ENCODE measurements at regions not wholly inside any gene's neighbourhood (a gene's known extent, or its start where the extent isn't known, plus 50 kb on each side); places are given as distances from the start of the nearest gene placed in this dataset.
A peak's percentile ranks its signal among the peaks of the same experiment; 100 is the strongest.
"Not testable (repeated sequence)": the region's sequence is repeated elsewhere in the genome, so short reads cannot be mapped to it uniquely, and the experiment has no call there.

GRCh38 chrX:122218666-122219065, 965.4 kb upstream of the GRIA3 start:
- Histone ChIP-seq H3K4me1 (ENCODE audit: control insufficient read depth, insufficient read depth, low read length) (no peaks in the 10 kb centered on the region; the same call in 1 of the 2 replicates), H3K36me3 (ENCODE audit: control insufficient read depth, insufficient read depth, low read length) (no peaks in the 10 kb centered on the region), H3K9me3 (ENCODE audit: control insufficient read depth, insufficient read depth, low read length) (no peaks in the 10 kb centered on the region), H3K27me3 (ENCODE audit: control insufficient read depth, insufficient read depth, low read length) (no peaks in the 10 kb centered on the region), H3K4me3 (ENCODE audit: low read length) (no peak overlapping the region), H3K27ac (ENCODE audit: low read length) (no peak overlapping the region)
- no CpG with 5 or more reads among the region's 4 CpGs for WGBS (ENCODE audit: insufficient coverage, insufficient read length)
- DNase-seq (ENCODE audit: low read depth, low spot score): no peak

- WGBS (ENCODE audit: insufficient coverage, insufficient read length): no CpG with 5 or more reads among the region's 1 CpG
- Histone ChIP-seq H3K4me3 (ENCODE audit: low read length) (no peak overlapping the region), H3K9me3 (ENCODE audit: control insufficient read depth, insufficient read depth, low read length) (no peaks in the 10 kb centered on the region), H3K36me3 (ENCODE audit: control insufficient read depth, insufficient read depth, low read length) (no peaks in the 10 kb centered on the region), H3K27ac (ENCODE audit: low read length) (no peak overlapping the region), H3K4me1 (ENCODE audit: control insufficient read depth, insufficient read depth, low read length) (no peaks in the 10 kb centered on the region; the same call in 1 of the 2 replicates), H3K27me3 (ENCODE audit: control insufficient read depth, insufficient read depth, low read length) (no peaks in the 10 kb centered on the region)
- no peak for DNase-seq (ENCODE audit: low read depth, low spot score)
Measured at GRCh38 chrX:122219226-122219625, 964.9 kb upstream of the GRIA3 start.

- DNase-seq (ENCODE audit: low read depth, low spot score): no peak
- H3K4me1 ChIP-seq (ENCODE audit: control insufficient read depth, insufficient read depth, low read length): no peaks in the 10 kb centered on the region; the same call in 1 of the 2 replicates
- no peaks in the 10 kb centered on the region for H3K27me3 ChIP-seq (ENCODE audit: control insufficient read depth, insufficient read depth, low read length)
- H3K27ac ChIP-seq (ENCODE audit: low read length): no peak overlapping the region
- no peaks in the 10 kb centered on the region for H3K9me3 ChIP-seq (ENCODE audit: control insufficient read depth, insufficient read depth, low read length)
- no CpG with 5 or more reads among the region's 3 CpGs for WGBS (ENCODE audit: insufficient coverage, insufficient read length)
- no peaks in the 10 kb centered on the region; the same call in 1 of the 2 replicates for H3K36me3 ChIP-seq (ENCODE audit: control insufficient read depth, insufficient read depth, low read length)
- H3K4me3 ChIP-seq (ENCODE audit: low read length): no peak overlapping the region
Measured at GRCh38 chrX:122219735-122220134, 964.3 kb upstream of the GRIA3 start.

GRCh38 chrX:122220644-122221373, 963.3 kb upstream of the GRIA3 start:
- peak; percentile 55 for DNase-seq (ENCODE audit: low read depth, low spot score)
- no CpG with 5 or more reads among the region's 3 CpGs for WGBS (ENCODE audit: insufficient coverage, insufficient read length)
- Histone ChIP-seq H3K27me3 (ENCODE audit: control insufficient read depth, insufficient read depth, low read length) (no peaks in the 10 kb centered on the region), H3K36me3 (ENCODE audit: control insufficient read depth, insufficient read depth, low read length) (no peaks in the 10 kb centered on the region; the same call in 1 of the 2 replicates), H3K4me3 (ENCODE audit: low read length) (no peak overlapping the region; the same call in 1 of the 2 replicates), H3K9me3 (ENCODE audit: control insufficient read depth, insufficient read depth, low read length) (no peaks in the 10 kb centered on the region), H3K4me1 (ENCODE audit: control insufficient read depth, insufficient read depth, low read length) (no peaks in the 10 kb centered on the region; the same call in 1 of the 2 replicates), H3K27ac (ENCODE audit: low read length) (peak overlapping the region; percentile 90)

- H3K4me3 ChIP-seq (ENCODE audit: low read length); H3K27me3 ChIP-seq (ENCODE audit: control insufficient read depth, insufficient read depth, low read length); H3K36me3 ChIP-seq (ENCODE audit: control insufficient read depth, insufficient read depth, low read length); H3K9me3 ChIP-seq (ENCODE audit: control insufficient read depth, insufficient read depth, low read length); H3K4me1 ChIP-seq (ENCODE audit: control insufficient read depth, insufficient read depth, low read length); DNase-seq (ENCODE audit: low read depth, low spot score): not testable (repeated sequence)
- peak overlapping the region; percentile 90 for H3K27ac ChIP-seq (ENCODE audit: low read length)
- WGBS (ENCODE audit: insufficient coverage, insufficient read length): no CpG with 5 or more reads among the region's 4 CpGs
Measured at GRCh38 chrX:122221810-122222209, 962.3 kb upstream of the GRIA3 start.

GRCh38 chrX:122224137-122224536, 959.9 kb upstream of the GRIA3 start:
- H3K4me1 ChIP-seq (ENCODE audit: control insufficient read depth, insufficient read depth, low read length); DNase-seq (ENCODE audit: low read depth, low spot score); H3K27me3 ChIP-seq (ENCODE audit: control insufficient read depth, insufficient read depth, low read length); H3K36me3 ChIP-seq (ENCODE audit: control insufficient read depth, insufficient read depth, low read length); H3K27ac ChIP-seq (ENCODE audit: low read length); H3K9me3 ChIP-seq (ENCODE audit: control insufficient read depth, insufficient read depth, low read length): not testable (repeated sequence)
- no CpG with 5 or more reads among the region's 9 CpGs for WGBS (ENCODE audit: insufficient coverage, insufficient read length)
- peak overlapping the region; percentile 50; the same call in 1 of the 2 replicates for H3K4me3 ChIP-seq (ENCODE audit: low read length)

- Histone ChIP-seq H3K4me3 (ENCODE audit: low read length) (no peak overlapping the region), H3K9me3 (ENCODE audit: control insufficient read depth, insufficient read depth, low read length) (no peaks in the 10 kb centered on the region), H3K36me3 (ENCODE audit: control insufficient read depth, insufficient read depth, low read length) (peaks cover 13% of the 10 kb centered on the region; the same call in 1 of the 2 replicates), H3K27me3 (ENCODE audit: control insufficient read depth, insufficient read depth, low read length) (no peaks in the 10 kb centered on the region), H3K4me1 (ENCODE audit: control insufficient read depth, insufficient read depth, low read length) (no peaks in the 10 kb centered on the region; the same call in 1 of the 2 replicates), H3K27ac (ENCODE audit: low read length) (no peak overlapping the region)
- no peak for DNase-seq (ENCODE audit: low read depth, low spot score)
Measured at GRCh38 chrX:122238801-122239200, 945.3 kb upstream of the GRIA3 start.

- Histone ChIP-seq H3K4me1 (ENCODE audit: control insufficient read depth, insufficient read depth, low read length) (no peaks in the 10 kb centered on the region; the same call in 1 of the 2 replicates), H3K4me3 (ENCODE audit: low read length) (no peak overlapping the region), H3K27me3 (ENCODE audit: control insufficient read depth, insufficient read depth, low read length) (no peaks in the 10 kb centered on the region), H3K27ac (ENCODE audit: low read length) (no peak overlapping the region), H3K36me3 (ENCODE audit: control insufficient read depth, insufficient read depth, low read length) (peaks cover 8% of the 10 kb centered on the region; the same call in 1 of the 2 replicates), H3K9me3 (ENCODE audit: control insufficient read depth, insufficient read depth, low read length) (no peaks in the 10 kb centered on the region)
- no peak for DNase-seq (ENCODE audit: low read depth, low spot score)
- no CpG with 5 or more reads among the region's 7 CpGs for WGBS (ENCODE audit: insufficient coverage, insufficient read length)
Measured at GRCh38 chrX:122241959-122242358, 942.1 kb upstream of the GRIA3 start.

- WGBS (ENCODE audit: insufficient coverage, insufficient read length): no CpG with 5 or more reads among the region's 2 CpGs
- no peak for DNase-seq (ENCODE audit: low read depth, low spot score)
- Histone ChIP-seq H3K36me3 (ENCODE audit: control insufficient read depth, insufficient read depth, low read length) (no peaks in the 10 kb centered on the region), H3K4me1 (ENCODE audit: control insufficient read depth, insufficient read depth, low read length) (no peaks in the 10 kb centered on the region), H3K27ac (ENCODE audit: low read length) (no peak overlapping the region), H3K27me3 (ENCODE audit: control insufficient read depth, insufficient read depth, low read length) (no peaks in the 10 kb centered on the region), H3K4me3 (ENCODE audit: low read length) (no peak overlapping the region), H3K9me3 (ENCODE audit: control insufficient read depth, insufficient read depth, low read length) (no peaks in the 10 kb centered on the region)
Measured at GRCh38 chrX:122244080-122244479, 940.0 kb upstream of the GRIA3 start.

GRCh38 chrX:122245175-122245574, 938.9 kb upstream of the GRIA3 start:
- Histone ChIP-seq H3K9me3 (ENCODE audit: control insufficient read depth, insufficient read depth, low read length) (no peaks in the 10 kb centered on the region), H3K27ac (ENCODE audit: low read length) (no peak overlapping the region), H3K4me3 (ENCODE audit: low read length) (no peak overlapping the region), H3K4me1 (ENCODE audit: control insufficient read depth, insufficient read depth, low read length) (no peaks in the 10 kb centered on the region), H3K36me3 (ENCODE audit: control insufficient read depth, insufficient read depth, low read length) (no peaks in the 10 kb centered on the region), H3K27me3 (ENCODE audit: control insufficient read depth, insufficient read depth, low read length) (no peaks in the 10 kb centered on the region)
- DNase-seq (ENCODE audit: low read depth, low spot score): no peak

- Histone ChIP-seq H3K36me3 (ENCODE audit: control insufficient read depth, insufficient read depth, low read length) (no peaks in the 10 kb centered on the region), H3K4me1 (ENCODE audit: control insufficient read depth, insufficient read depth, low read length) (no peaks in the 10 kb centered on the region), H3K27ac (ENCODE audit: low read length) (no peak overlapping the region), H3K9me3 (ENCODE audit: control insufficient read depth, insufficient read depth, low read length) (no peaks in the 10 kb centered on the region), H3K4me3 (ENCODE audit: low read length) (no peak overlapping the region), H3K27me3 (ENCODE audit: control insufficient read depth, insufficient read depth, low read length) (no peaks in the 10 kb centered on the region)
- no peak for DNase-seq (ENCODE audit: low read depth, low spot score)
- WGBS (ENCODE audit: insufficient coverage, insufficient read length): no CpG with 5 or more reads among the region's 2 CpGs
Measured at GRCh38 chrX:122245943-122246342, 938.1 kb upstream of the GRIA3 start.
